CD14-positive monocyte (primary cell): ENCODE measurements at regions not wholly inside any gene's neighbourhood (a gene's known extent, or its start where the extent isn't known, plus 50 kb on each side); places are given as distances from the start of the nearest gene placed in this dataset.

ENCODE experiments used
- DNase-seq, 3 donors: peaks; one replicate each; pipeline ENCODE4 v3.0.0-alpha.2; 2011 to 2022
- H2AFZ ChIP-seq: 2 replicates; pipeline ENCODE4 v1.6.0; 2012; ENCODE audit warnings: mild to moderate bottlenecking, low read depth, low read length, inconsistent platforms; ENCODE audit not compliant: insufficient read depth, poor library complexity, severe bottlenecking
- H3K27ac ChIP-seq, 2 donors: 1 replicate in 1 of 2; 2 replicates in 1 of 2; pipeline ENCODE4 v1.5.1; 2012 to 2013; ENCODE audit warnings: low read length in 2 of 2, control low read depth in 1 of 2, inconsistent platforms in 1 of 2, low read depth in 1 of 2, mild to moderate bottlenecking in 1 of 2
- H3K27me3 ChIP-seq, 2 donors: one replicate each; pipeline versions ENCODE4 v1.6.0 to v1.6.1; 2011 to 2013; ENCODE audit warnings: low read length in 2 of 2; ENCODE audit not compliant: control insufficient read depth in 2 of 2, insufficient read depth in 2 of 2
- H3K36me3 ChIP-seq, 2 donors: replicated peaks in 1 of 2; 1 replicate in 1 of 2; 2 replicates in 1 of 2; pipeline versions ENCODE4 v1.5.1 to v1.6.1; 2012 to 2013; ENCODE audit warnings: low read length in 2 of 2, control low read depth in 1 of 2, inconsistent platforms in 1 of 2, mild to moderate bottlenecking in 1 of 2; ENCODE audit not compliant: insufficient read depth in 2 of 2, control insufficient read depth in 1 of 2
- H3K4me1 ChIP-seq, 2 donors: 1 replicate in 1 of 2; 2 replicates in 1 of 2; pipeline versions ENCODE4 v1.5.1 to v1.6.1; 2012 to 2013; ENCODE audit warnings: low read length in 2 of 2, control low read depth in 1 of 2, inconsistent platforms in 1 of 2, mild to moderate bottlenecking in 1 of 2, moderate library complexity in 1 of 2; ENCODE audit not compliant: insufficient read depth in 2 of 2, control insufficient read depth in 1 of 2
- H3K4me2 ChIP-seq: replicated peaks from 2 replicates; pipeline ENCODE3; 2012; ENCODE audit warnings: low read length, moderate library complexity, mild to moderate bottlenecking; ENCODE audit not compliant: poor library complexity, severe bottlenecking; ENCODE audit errors: extremely low read depth
- H3K4me3 ChIP-seq, 3 experiments: fragments of 200-600 bp in 1 of 3; sonication (generic) in 1 of 3; replicated peaks in 1 of 3; 1 replicate in 2 of 3; 2 replicates in 1 of 3; pipeline ENCODE4 v1.5.1; 2011 to 2013; ENCODE audit warnings: low read length in 3 of 3, mild to moderate bottlenecking in 3 of 3, control low read depth in 2 of 3, low read depth in 2 of 3, inconsistent platforms in 1 of 3, moderate library complexity in 1 of 3
- H3K79me2 ChIP-seq: 2 replicates; pipeline ENCODE4 v1.6.0; 2012; ENCODE audit warnings: mild to moderate bottlenecking, control low read depth, inconsistent platforms, low read length, moderate library complexity; ENCODE audit not compliant: insufficient read depth
- H3K9ac ChIP-seq: 2 replicates; pipeline ENCODE4 v1.6.0; 2017; ENCODE audit warnings: low read length, mild to moderate bottlenecking; ENCODE audit not compliant: insufficient read depth, poor library complexity, severe bottlenecking
- H3K9me3 ChIP-seq, 2 donors: replicated peaks in 1 of 2; 1 replicate in 1 of 2; 2 replicates in 1 of 2; pipeline versions ENCODE4 v1.5.1 to v1.6.1; 2012 to 2013; ENCODE audit warnings: low read length in 2 of 2, control low read depth in 1 of 2; ENCODE audit not compliant: control insufficient read depth in 1 of 2, insufficient read depth in 1 of 2
- H4K20me1 ChIP-seq: 2 replicates; pipeline ENCODE4 v1.6.0; 2012; ENCODE audit warnings: mild to moderate bottlenecking, low read length, control low read depth, moderate library complexity; ENCODE audit not compliant: insufficient read depth
- H3K27ac Mint-ChIP-seq, 7 donors: one replicate each; pipeline ENCODE4 v1.8.0; 2020; ENCODE audit warnings: mild to moderate bottlenecking in 7 of 7, mixed read lengths in 7 of 7, moderate library complexity in 6 of 7, inconsistent platforms in 2 of 7
- H3K27me3 Mint-ChIP-seq, 3 donors: one replicate each; pipeline ENCODE4 v1.8.0; 2021 to 2022; ENCODE audit warnings: low read depth in 3 of 3, mild to moderate bottlenecking in 3 of 3, mixed read lengths in 3 of 3, moderate library complexity in 3 of 3, inconsistent platforms in 1 of 3
- H3K36me3 Mint-ChIP-seq, 2 donors: one replicate each; pipeline ENCODE4 v1.8.0; 2020; ENCODE audit warnings: mixed read lengths in 2 of 2, inconsistent platforms in 1 of 2, mild to moderate bottlenecking in 1 of 2
- H3K4me1 Mint-ChIP-seq: one replicate; pipeline ENCODE4 v1.8.0; 2020; ENCODE audit warnings: mild to moderate bottlenecking, mixed read lengths
- H3K4me3 Mint-ChIP-seq, 2 donors: one replicate each; pipeline ENCODE4 v1.8.0; 2020; ENCODE audit warnings: mild to moderate bottlenecking in 2 of 2, mixed read lengths in 2 of 2, moderate library complexity in 1 of 2
- H3K9me3 Mint-ChIP-seq, 7 donors: one replicate each; pipeline ENCODE4 v1.8.0; 2020 to 2022; ENCODE audit warnings: mixed read lengths in 7 of 7, mild to moderate bottlenecking in 6 of 7, moderate library complexity in 6 of 7, inconsistent platforms in 2 of 7
- WGBS: methylation state at CpG from one replicate; pipeline ENCODE4 v1.1.5; 2013; ENCODE audit warnings: missing lambda C conversion rate; ENCODE audit not compliant: insufficient coverage; 5-methylcytosine and 5-hydroxymethylcytosine counted together
- intact Hi-C, 2 donors: fragments of 100-400 bp; cut with micrococcal nuclease; formaldehyde crosslinking; loops; one replicate each; pipeline versions ENCODE4 v1.15.0 to v1.15.1; 2023
- TF ChIP-seq, protein P1 (sequence below): fragments of 200-600 bp; IDR thresholded peaks from one replicate; pipeline ENCODE4 v1.8.0; 2022; ENCODE audit warnings: antibody characterized with exemption, mild to moderate bottlenecking

GRCh38 chr13:105962080-105962479 lies 573.4 kb downstream of the EFNB2 start:
- H4K20me1 ChIP-seq: no peaks in the 10 kb centered on the region
- DNase-seq: no peak
- H3K4me2 ChIP-seq: no peak overlapping the region
- no peak overlapping the region for H3K4me3 ChIP-seq
- no peaks in the 10 kb centered on the region for H3K36me3 ChIP-seq
- peaks cover 0 to 16% of the 10 kb centered on the region in 2 donors for H3K9me3 ChIP-seq
- Mint-ChIP-seq H3K27ac (no peak overlapping the region), H3K9me3 (peaks cover 2 to 15% (median 12%) of the 10 kb centered on the region in 7 donors), H3K4me3 (no peak overlapping the region), H3K27me3 (peaks cover 0 to 3% (median 2%) of the 10 kb centered on the region in 3 donors), H3K4me1 (no peaks in the 10 kb centered on the region), H3K36me3 (no peaks in the 10 kb centered on the region)
- no peak overlapping the region for H3K27ac ChIP-seq
- TF ChIP-seq, protein P1, sequence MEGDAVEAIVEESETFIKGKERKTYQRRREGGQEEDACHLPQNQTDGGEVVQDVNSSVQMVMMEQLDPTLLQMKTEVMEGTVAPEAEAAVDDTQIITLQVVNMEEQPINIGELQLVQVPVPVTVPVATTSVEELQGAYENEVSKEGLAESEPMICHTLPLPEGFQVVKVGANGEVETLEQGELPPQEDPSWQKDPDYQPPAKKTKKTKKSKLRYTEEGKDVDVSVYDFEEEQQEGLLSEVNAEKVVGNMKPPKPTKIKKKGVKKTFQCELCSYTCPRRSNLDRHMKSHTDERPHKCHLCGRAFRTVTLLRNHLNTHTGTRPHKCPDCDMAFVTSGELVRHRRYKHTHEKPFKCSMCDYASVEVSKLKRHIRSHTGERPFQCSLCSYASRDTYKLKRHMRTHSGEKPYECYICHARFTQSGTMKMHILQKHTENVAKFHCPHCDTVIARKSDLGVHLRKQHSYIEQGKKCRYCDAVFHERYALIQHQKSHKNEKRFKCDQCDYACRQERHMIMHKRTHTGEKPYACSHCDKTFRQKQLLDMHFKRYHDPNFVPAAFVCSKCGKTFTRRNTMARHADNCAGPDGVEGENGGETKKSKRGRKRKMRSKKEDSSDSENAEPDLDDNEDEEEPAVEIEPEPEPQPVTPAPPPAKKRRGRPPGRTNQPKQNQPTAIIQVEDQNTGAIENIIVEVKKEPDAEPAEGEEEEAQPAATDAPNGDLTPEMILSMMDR: no peak
- no peak overlapping the region for H3K9ac ChIP-seq
- 100% methylated on average over 5 of the region's 7 CpGs for WGBS
- H3K79me2 ChIP-seq: no peaks in the 10 kb centered on the region
- H3K4me1 ChIP-seq: no peaks in the 10 kb centered on the region
- H3K27me3 ChIP-seq: no peaks in the 10 kb centered on the region
- intact Hi-C loops: no loop called here
- H2AFZ ChIP-seq: no peak overlapping the region

GRCh38 chr13:105961438-105961837 lies 574.0 kb downstream of the EFNB2 start:
- Histone ChIP-seq H3K27ac (no peak overlapping the region), H3K36me3 (no peaks in the 10 kb centered on the region), H3K4me2 (no peak overlapping the region), H3K4me1 (no peaks in the 10 kb centered on the region), H2AFZ (no peak overlapping the region), H4K20me1 (no peaks in the 10 kb centered on the region), H3K4me3 (no peak overlapping the region), H3K9me3 (peaks cover 0 to 20% of the 10 kb centered on the region in 2 donors), H3K27me3 (no peaks in the 10 kb centered on the region), H3K9ac (no peak overlapping the region), H3K79me2 (no peaks in the 10 kb centered on the region)
- H3K27ac Mint-ChIP-seq: no peak overlapping the region
- H3K4me1 Mint-ChIP-seq: no peaks in the 10 kb centered on the region
- intact Hi-C loops: no loop called here
- H3K27me3 Mint-ChIP-seq: peaks cover 0 to 3% (median 2%) of the 10 kb centered on the region in 3 donors
- 0% methylated on average over 1 of the region's 5 CpGs for WGBS
- no peaks in the 10 kb centered on the region for H3K36me3 Mint-ChIP-seq
- no peak overlapping the region for H3K4me3 Mint-ChIP-seq
- TF ChIP-seq, protein P1: no peak
- H3K9me3 Mint-ChIP-seq: peaks cover 2 to 17% (median 12%) of the 10 kb centered on the region in 7 donors
- DNase-seq: no peak
